ENCODE measurements at regions not wholly inside any gene's neighbourhood (a gene's known extent, or its start where the extent isn't known, plus 50 kb on each side); places are given as distances from the start of the nearest gene placed in this dataset.
A peak's percentile ranks its signal among the peaks of the same experiment; 100 is the strongest.

DNA sequence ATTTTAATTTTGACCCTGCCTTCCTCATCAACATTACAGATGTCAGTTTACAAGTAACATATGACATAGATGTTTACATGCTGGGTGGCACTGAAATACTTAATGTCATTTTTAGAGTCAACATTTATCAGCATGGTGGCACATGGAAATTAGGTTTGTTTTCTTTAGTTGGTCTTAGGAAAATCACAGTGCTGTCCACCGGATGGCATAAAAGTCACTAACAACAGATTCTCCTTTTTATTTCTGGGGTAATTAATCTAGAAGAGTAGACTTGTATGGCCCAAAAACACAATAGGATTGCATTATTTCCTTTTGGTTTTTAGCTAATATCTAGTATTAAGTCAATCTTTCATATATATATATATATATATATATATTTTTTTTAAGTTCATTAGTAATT lies 88.6 kb upstream of the HHIP start (continued):
- TF ChIP-seq, protein P1, sequence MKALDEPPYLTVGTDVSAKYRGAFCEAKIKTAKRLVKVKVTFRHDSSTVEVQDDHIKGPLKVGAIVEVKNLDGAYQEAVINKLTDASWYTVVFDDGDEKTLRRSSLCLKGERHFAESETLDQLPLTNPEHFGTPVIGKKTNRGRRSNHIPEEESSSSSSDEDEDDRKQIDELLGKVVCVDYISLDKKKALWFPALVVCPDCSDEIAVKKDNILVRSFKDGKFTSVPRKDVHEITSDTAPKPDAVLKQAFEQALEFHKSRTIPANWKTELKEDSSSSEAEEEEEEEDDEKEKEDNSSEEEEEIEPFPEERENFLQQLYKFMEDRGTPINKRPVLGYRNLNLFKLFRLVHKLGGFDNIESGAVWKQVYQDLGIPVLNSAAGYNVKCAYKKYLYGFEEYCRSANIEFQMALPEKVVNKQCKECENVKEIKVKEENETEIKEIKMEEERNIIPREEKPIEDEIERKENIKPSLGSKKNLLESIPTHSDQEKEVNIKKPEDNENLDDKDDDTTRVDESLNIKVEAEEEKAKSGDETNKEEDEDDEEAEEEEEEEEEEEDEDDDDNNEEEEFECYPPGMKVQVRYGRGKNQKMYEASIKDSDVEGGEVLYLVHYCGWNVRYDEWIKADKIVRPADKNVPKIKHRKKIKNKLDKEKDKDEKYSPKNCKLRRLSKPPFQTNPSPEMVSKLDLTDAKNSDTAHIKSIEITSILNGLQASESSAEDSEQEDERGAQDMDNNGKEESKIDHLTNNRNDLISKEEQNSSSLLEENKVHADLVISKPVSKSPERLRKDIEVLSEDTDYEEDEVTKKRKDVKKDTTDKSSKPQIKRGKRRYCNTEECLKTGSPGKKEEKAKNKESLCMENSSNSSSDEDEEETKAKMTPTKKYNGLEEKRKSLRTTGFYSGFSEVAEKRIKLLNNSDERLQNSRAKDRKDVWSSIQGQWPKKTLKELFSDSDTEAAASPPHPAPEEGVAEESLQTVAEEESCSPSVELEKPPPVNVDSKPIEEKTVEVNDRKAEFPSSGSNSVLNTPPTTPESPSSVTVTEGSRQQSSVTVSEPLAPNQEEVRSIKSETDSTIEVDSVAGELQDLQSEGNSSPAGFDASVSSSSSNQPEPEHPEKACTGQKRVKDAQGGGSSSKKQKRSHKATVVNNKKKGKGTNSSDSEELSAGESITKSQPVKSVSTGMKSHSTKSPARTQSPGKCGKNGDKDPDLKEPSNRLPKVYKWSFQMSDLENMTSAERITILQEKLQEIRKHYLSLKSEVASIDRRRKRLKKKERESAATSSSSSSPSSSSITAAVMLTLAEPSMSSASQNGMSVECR (CRISPR knock-in tag; IDR thresholded peaks at IDR 0.05; ENCODE audit: borderline replicate concordance) = no peak
- TF ChIP-seq, protein P2, sequence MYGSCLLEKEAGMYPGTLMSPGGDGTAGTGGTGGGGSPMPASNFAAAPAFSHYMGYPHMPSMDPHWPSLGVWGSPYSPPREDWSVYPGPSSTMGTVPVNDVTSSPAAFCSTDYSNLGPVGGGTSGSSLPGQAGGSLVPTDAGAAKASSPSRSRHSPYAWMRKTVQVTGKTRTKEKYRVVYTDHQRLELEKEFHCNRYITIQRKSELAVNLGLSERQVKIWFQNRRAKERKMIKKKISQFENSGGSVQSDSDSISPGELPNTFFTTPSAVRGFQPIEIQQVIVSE (CRISPR knock-in tag; IDR thresholded peaks at IDR 0.05; ENCODE audit: borderline replicate concordance) = no peak
- TF ChIP-seq ZNF423 (CRISPR knock-in tag; IDR thresholded peaks at IDR 0.05) = no peak
- TF ChIP-seq, protein P3, sequence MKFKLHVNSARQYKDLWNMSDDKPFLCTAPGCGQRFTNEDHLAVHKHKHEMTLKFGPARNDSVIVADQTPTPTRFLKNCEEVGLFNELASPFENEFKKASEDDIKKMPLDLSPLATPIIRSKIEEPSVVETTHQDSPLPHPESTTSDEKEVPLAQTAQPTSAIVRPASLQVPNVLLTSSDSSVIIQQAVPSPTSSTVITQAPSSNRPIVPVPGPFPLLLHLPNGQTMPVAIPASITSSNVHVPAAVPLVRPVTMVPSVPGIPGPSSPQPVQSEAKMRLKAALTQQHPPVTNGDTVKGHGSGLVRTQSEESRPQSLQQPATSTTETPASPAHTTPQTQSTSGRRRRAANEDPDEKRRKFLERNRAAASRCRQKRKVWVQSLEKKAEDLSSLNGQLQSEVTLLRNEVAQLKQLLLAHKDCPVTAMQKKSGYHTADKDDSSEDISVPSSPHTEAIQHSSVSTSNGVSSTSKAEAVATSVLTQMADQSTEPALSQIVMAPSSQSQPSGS (CRISPR knock-in tag; IDR thresholded peaks at IDR 0.05; ENCODE audit: borderline replicate concordance, low read depth) = no peak
- TF ChIP-seq FOXK1 (CRISPR knock-in tag; IDR thresholded peaks at IDR 0.05) = no peak
- no peak for TF ChIP-seq JAZF1 (CRISPR knock-in tag; IDR thresholded peaks at IDR 0.05)
- no peak for TF ChIP-seq FOXP1 (CRISPR knock-in tag; IDR thresholded peaks at IDR 0.05; ENCODE audit: borderline replicate concordance)
- TF ChIP-seq, protein P4, sequence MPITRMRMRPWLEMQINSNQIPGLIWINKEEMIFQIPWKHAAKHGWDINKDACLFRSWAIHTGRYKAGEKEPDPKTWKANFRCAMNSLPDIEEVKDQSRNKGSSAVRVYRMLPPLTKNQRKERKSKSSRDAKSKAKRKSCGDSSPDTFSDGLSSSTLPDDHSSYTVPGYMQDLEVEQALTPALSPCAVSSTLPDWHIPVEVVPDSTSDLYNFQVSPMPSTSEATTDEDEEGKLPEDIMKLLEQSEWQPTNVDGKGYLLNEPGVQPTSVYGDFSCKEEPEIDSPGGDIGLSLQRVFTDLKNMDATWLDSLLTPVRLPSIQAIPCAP (CRISPR knock-in tag; IDR thresholded peaks at IDR 0.05) = no peak
- TF ChIP-seq NFE2L1 (CRISPR knock-in tag; IDR thresholded peaks at IDR 0.05) = no peak
- TF ChIP-seq, protein P5, sequence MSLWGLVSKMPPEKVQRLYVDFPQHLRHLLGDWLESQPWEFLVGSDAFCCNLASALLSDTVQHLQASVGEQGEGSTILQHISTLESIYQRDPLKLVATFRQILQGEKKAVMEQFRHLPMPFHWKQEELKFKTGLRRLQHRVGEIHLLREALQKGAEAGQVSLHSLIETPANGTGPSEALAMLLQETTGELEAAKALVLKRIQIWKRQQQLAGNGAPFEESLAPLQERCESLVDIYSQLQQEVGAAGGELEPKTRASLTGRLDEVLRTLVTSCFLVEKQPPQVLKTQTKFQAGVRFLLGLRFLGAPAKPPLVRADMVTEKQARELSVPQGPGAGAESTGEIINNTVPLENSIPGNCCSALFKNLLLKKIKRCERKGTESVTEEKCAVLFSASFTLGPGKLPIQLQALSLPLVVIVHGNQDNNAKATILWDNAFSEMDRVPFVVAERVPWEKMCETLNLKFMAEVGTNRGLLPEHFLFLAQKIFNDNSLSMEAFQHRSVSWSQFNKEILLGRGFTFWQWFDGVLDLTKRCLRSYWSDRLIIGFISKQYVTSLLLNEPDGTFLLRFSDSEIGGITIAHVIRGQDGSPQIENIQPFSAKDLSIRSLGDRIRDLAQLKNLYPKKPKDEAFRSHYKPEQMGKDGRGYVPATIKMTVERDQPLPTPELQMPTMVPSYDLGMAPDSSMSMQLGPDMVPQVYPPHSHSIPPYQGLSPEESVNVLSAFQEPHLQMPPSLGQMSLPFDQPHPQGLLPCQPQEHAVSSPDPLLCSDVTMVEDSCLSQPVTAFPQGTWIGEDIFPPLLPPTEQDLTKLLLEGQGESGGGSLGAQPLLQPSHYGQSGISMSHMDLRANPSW (CRISPR knock-in tag; conservative IDR thresholded peaks at IDR 0.05; ENCODE audit: low read depth) = no peak

DNA sequence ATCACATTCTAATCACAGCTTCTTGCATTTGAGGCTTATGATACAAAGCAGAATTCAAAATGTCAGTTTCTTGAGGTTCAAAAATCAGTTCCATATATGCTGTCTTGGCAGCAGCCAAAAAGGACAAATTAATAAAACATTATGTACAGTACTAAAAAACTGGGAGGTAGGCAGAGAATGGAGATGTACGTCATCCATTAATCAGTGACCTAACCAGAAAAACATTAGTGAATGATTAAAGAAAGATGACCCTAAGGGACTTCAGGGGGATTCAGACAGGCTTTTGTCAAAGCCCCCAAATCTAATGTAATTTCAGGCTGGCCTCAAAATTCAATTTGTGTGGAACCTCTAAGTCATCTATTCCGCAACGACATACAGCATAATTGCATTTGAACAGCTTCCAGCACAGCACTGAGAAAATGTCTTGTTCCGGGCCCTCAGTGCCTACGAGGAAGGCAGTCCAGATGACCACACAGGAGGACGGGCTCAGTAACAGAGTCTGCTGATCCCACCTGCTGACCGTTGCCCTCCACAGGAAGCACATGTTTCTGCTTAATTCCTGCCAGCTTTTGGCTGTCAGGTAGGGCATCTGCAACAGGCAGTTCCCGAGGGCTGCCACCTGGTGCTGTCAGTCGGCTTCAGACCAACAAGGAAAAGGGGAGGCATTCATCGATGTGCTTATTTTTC lies 83.8 kb upstream of the HHIP start:
- ATAC-seq = peak; percentile 92
- Mint-ChIP-seq H3K27me3 (ENCODE audit: low read depth) (no peaks in the 10 kb centered on the region), H3K36me3 (no peaks in the 10 kb centered on the region), H3K9me3 (no peaks in the 10 kb centered on the region), H3K27ac (no peak overlapping the region), H3K4me1 (peaks cover 4% of the 10 kb centered on the region; the same call in 1 of the 2 replicates), H3K4me3 (no peak overlapping the region)
- DNase-seq (ENCODE audit: low spot score) = peak; percentile 40
- TF ChIP-seq HMGA2 (CRISPR knock-in tag; IDR thresholded peaks at IDR 0.05) = no peak
- TF ChIP-seq NFATC4 (CRISPR knock-in tag; IDR thresholded peaks at IDR 0.05) = no peak
- no peak for TF ChIP-seq TP53 (CRISPR knock-in tag; IDR thresholded peaks at IDR 0.05)
- TF ChIP-seq, protein P6, sequence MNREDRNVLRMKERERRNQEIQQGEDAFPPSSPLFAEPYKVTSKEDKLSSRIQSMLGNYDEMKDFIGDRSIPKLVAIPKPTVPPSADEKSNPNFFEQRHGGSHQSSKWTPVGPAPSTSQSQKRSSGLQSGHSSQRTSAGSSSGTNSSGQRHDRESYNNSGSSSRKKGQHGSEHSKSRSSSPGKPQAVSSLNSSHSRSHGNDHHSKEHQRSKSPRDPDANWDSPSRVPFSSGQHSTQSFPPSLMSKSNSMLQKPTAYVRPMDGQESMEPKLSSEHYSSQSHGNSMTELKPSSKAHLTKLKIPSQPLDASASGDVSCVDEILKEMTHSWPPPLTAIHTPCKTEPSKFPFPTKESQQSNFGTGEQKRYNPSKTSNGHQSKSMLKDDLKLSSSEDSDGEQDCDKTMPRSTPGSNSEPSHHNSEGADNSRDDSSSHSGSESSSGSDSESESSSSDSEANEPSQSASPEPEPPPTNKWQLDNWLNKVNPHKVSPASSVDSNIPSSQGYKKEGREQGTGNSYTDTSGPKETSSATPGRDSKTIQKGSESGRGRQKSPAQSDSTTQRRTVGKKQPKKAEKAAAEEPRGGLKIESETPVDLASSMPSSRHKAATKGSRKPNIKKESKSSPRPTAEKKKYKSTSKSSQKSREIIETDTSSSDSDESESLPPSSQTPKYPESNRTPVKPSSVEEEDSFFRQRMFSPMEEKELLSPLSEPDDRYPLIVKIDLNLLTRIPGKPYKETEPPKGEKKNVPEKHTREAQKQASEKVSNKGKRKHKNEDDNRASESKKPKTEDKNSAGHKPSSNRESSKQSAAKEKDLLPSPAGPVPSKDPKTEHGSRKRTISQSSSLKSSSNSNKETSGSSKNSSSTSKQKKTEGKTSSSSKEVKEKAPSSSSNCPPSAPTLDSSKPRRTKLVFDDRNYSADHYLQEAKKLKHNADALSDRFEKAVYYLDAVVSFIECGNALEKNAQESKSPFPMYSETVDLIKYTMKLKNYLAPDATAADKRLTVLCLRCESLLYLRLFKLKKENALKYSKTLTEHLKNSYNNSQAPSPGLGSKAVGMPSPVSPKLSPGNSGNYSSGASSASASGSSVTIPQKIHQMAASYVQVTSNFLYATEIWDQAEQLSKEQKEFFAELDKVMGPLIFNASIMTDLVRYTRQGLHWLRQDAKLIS (CRISPR knock-in tag; IDR thresholded peaks at IDR 0.05; ENCODE audit: borderline replicate concordance) = no peak
- TF ChIP-seq ELF4 (CRISPR knock-in tag; IDR thresholded peaks at IDR 0.05; ENCODE audit: low read depth) = no peak
- ChIA-PET CTCF (interaction anchor here (1.2 kb wide), 1 partner anchor 11 kb away, joined by 3 read pairs; no protein-coding TSS in a partner anchor), POLR2A (interaction anchor here (0.6 kb wide), 1 partner anchor 376 kb away, joined by 4 read pairs; no protein-coding TSS in a partner anchor)

Measured in WTC11 (cell line).